D721Med (cell line): ENCODE measurements at regions not wholly inside any gene's neighbourhood (a gene's known extent, or its start where the extent isn't known, plus 50 kb on each side); places are given as distances from the start of the nearest gene placed in this dataset.

ENCODE experiments used
- DNase-seq: peaks from one replicate; pipeline ENCODE4 v3.0.0; 2011; ENCODE audit warnings: low spot score; ENCODE audit not compliant: insufficient read length
- FAIRE-seq: peaks from 2 replicates; lab custom pipeline; 2011; peaks lifted over from hg19 to GRCh38; lab: Jason Lieb, UNC
- TF ChIP-seq, protein P1 (sequence below): IDR thresholded peaks from 2 replicates; pipeline ENCODE4 v1.5.1; 2012; ENCODE audit warnings: mild to moderate bottlenecking, control low read depth; ENCODE audit not compliant: insufficient read depth; ENCODE audit errors: missing control alignments

- FAIRE-seq: no peak
- TF ChIP-seq, protein P1, sequence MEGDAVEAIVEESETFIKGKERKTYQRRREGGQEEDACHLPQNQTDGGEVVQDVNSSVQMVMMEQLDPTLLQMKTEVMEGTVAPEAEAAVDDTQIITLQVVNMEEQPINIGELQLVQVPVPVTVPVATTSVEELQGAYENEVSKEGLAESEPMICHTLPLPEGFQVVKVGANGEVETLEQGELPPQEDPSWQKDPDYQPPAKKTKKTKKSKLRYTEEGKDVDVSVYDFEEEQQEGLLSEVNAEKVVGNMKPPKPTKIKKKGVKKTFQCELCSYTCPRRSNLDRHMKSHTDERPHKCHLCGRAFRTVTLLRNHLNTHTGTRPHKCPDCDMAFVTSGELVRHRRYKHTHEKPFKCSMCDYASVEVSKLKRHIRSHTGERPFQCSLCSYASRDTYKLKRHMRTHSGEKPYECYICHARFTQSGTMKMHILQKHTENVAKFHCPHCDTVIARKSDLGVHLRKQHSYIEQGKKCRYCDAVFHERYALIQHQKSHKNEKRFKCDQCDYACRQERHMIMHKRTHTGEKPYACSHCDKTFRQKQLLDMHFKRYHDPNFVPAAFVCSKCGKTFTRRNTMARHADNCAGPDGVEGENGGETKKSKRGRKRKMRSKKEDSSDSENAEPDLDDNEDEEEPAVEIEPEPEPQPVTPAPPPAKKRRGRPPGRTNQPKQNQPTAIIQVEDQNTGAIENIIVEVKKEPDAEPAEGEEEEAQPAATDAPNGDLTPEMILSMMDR: no peak
- no peak for DNase-seq
Measured at GRCh38 chr5:58011301-58011700, 448.6 kb downstream of the PLK2 start.

GRCh38 chr5:58009754-58010153 is 450.1 kb downstream of the PLK2 start:
- TF ChIP-seq, protein P1: no peak
- DNase-seq (no peak), FAIRE-seq (no peak)

- DNase-seq: no peak
- FAIRE-seq: no peak
- TF ChIP-seq, protein P1: no peak
Measured at GRCh38 chr5:58002323-58002722, 457.6 kb downstream of the PLK2 start.

DNA sequence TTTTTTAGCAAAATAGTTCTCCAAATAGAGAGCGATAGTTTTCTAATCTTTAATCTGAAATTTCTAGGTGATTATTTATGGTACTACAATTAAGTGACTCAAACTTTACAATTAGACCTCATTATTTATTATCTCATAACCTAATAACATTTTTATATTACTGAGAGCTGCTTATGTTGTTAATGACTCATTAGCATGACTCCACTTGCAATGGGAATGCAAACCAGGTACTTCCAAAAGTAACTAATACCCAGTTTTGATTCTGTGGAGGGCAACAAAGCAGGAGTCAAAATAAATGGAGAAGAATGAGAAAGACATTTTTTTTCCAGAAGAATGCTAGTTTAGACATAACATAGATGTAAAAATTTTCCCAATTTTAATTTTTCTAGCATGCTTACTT is 466.0 kb downstream of the PLK2 start:
- no peak for FAIRE-seq

DNA sequence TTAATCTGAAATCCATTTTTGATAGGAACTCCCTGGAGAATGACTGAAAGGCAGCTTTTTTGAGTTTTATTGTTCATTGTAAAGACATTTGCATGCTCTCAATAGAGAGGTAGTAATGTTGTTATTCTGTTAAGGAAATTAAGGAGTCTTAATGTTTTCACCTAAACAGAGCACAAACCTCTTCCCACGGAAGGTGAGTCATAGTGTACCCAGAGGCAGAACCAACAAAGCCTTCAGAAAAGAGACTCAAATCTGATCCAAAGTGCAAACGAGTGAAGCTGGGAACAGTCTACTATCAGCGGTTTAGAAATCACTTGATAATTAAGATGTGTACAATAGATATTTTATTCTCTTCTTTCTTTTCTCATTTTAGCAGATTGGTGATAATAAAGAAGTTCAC is 470.5 kb downstream of the PLK2 start:
- FAIRE-seq (no peak), DNase-seq (no peak)
- TF ChIP-seq, protein P1: no peak

More for the DNA sequence above, 466.0 kb downstream of the PLK2 start:
- no peak for DNase-seq
- TF ChIP-seq, protein P1: no peak

GRCh38 chr5:57988813-57989212 is 471.1 kb downstream of the PLK2 start:
- no peak for FAIRE-seq
- no peak for DNase-seq
- TF ChIP-seq, protein P1: no peak

DNA sequence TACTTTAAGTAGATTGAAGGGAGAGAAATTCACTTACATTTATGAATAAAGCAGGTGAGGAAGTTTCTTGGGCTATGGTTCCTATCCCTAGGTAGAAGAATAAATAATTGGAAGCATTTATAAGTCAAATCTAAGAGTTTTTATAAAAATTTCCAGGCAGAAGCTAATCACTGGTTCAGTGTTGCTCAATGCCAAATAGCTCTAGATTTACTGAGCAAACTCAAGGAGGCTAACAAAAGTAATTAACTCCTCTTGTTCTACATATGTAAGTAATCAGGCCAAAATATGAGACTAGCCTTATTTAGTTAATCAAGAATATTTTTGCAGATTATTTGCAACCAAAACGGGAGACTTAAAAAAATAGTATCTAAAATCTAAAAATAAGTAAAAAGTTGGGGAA is 472.3 kb downstream of the PLK2 start:
- no peak for FAIRE-seq
- TF ChIP-seq, protein P1: no peak
- no peak for DNase-seq
